ENCODE measurements at regions not wholly inside any gene's neighbourhood (a gene's known extent, or its start where the extent isn't known, plus 50 kb on each side); places are given as distances from the start of the nearest gene placed in this dataset.

DNA sequence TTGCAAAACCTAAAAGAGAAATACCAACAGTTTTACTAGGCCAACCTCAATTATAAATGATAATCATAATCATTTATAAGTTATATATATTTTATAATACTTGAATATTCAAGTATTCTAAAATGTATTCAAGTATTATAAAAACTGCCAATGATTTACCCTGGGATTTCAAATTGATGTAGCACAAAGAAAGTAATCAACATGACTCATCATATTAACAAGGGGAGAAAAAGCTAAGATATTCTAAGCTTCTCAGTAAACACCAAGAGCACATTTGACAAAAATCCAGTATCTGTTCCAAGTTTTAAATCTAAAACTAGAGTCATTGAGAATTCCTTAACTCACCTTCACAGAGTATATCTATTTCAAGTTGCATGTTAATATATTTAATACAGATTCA is 56.1 kb downstream of the CAPZA3 start:
- Histone ChIP-seq H4K20me1 (replicated peaks; ENCODE audit: control insufficient read depth, extremely low read depth, insufficient read depth, low read length) (no peaks in the 10 kb centered on the region), H3K4me2 (ENCODE audit: insufficient read depth, low read length) (no peak overlapping the region), H3K4me3 (replicated peaks in 1 of 3; ENCODE audit: insufficient read depth in 1 of 3, low read depth in 1 of 3, low read length in 3 of 3) (no peak overlapping the region), H3K9me3 (replicated peaks; ENCODE audit: control insufficient read depth, insufficient read depth, low read length) (no peaks in the 10 kb centered on the region), H3K9ac (replicated peaks; ENCODE audit: extremely low read depth, insufficient read depth, low read length) (no peak overlapping the region), H3K36me3 (ENCODE audit: control insufficient read depth in 2 of 2, extremely low read depth in 1 of 2, insufficient read depth in 2 of 2, low read length in 2 of 2) (no peaks in the 10 kb centered on the region), H3K27me3 (ENCODE audit: control insufficient read depth in 2 of 2, insufficient read depth in 2 of 2, low read length in 2 of 2) (no peaks in the 10 kb centered on the region), H3K27ac (ENCODE audit: insufficient read depth, low read depth, low read length) (no peak overlapping the region), H2AFZ (ENCODE audit: low read depth, low read length) (no peak overlapping the region), H3K9me1 (replicated peaks; ENCODE audit: control insufficient read depth, extremely low read depth, insufficient read depth, low read length) (no peaks in the 10 kb centered on the region), H3K4me1 (ENCODE audit: control insufficient read depth, extremely low read depth, insufficient read depth, low read length) (no peaks in the 10 kb centered on the region), H3K79me2 (ENCODE audit: control insufficient read depth, insufficient read depth, low read length) (no peaks in the 10 kb centered on the region)
- CTCF ChIA-PET, result no interaction called here
- FAIRE-seq, result no peak
- dilution Hi-C loops (cut with MboI; ENCODE audit: extremely low pct_ligation_motif_present, low sequenced_read_pairs) (no loop called here), intact Hi-C loops (cut with micrococcal nuclease) (no loop called here)
- no peak for DNase-seq (ENCODE audit: low read depth, low spot score)
- TF ChIP-seq JUN (IDR thresholded peaks at IDR 0.05; ENCODE audit: borderline replicate concordance, insufficient read depth, insufficient read length, low read depth) (no peak), POLR2A (IDR thresholded peaks at IDR 0.05; ENCODE audit: low read depth, low read length) (no peak), GATA2 (IDR thresholded peaks at IDR 0.05; ENCODE audit: insufficient read depth, insufficient read length, low read depth, low read length) (no peak), MAX (IDR thresholded peaks at IDR 0.05; ENCODE audit: insufficient read depth, insufficient read length) (no peak), POLR2AphosphoS5 (IDR thresholded peaks at IDR 0.05; ENCODE audit: insufficient read depth, low read depth, low read length) (no peak), EZH2 (IDR thresholded peaks at IDR 0.05; ENCODE audit: borderline replicate concordance, low read depth, low read length, severe bottlenecking) (no peak), FOS (IDR thresholded peaks at IDR 0.05; ENCODE audit: borderline replicate concordance, insufficient read depth, low read length) (no peak), MYC (IDR thresholded peaks at IDR 0.05; ENCODE audit: low read depth, low read length) (no peak)
- TF ChIP-seq, protein P1, sequence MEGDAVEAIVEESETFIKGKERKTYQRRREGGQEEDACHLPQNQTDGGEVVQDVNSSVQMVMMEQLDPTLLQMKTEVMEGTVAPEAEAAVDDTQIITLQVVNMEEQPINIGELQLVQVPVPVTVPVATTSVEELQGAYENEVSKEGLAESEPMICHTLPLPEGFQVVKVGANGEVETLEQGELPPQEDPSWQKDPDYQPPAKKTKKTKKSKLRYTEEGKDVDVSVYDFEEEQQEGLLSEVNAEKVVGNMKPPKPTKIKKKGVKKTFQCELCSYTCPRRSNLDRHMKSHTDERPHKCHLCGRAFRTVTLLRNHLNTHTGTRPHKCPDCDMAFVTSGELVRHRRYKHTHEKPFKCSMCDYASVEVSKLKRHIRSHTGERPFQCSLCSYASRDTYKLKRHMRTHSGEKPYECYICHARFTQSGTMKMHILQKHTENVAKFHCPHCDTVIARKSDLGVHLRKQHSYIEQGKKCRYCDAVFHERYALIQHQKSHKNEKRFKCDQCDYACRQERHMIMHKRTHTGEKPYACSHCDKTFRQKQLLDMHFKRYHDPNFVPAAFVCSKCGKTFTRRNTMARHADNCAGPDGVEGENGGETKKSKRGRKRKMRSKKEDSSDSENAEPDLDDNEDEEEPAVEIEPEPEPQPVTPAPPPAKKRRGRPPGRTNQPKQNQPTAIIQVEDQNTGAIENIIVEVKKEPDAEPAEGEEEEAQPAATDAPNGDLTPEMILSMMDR (IDR thresholded peaks at IDR 0.05; ENCODE audit: extremely low read depth in 1 of 2, insufficient read depth in 1 of 2, low read depth in 1 of 2, low read length in 2 of 2), result no peak
- BruUV-seq (replicated peaks), result no TSS peak
- POLR2A ChIA-PET, result no interaction called here
